C4-2B (cell line): ENCODE measurements at regions not wholly inside any gene's neighbourhood (a gene's known extent, or its start where the extent isn't known, plus 50 kb on each side); places are given as distances from the start of the nearest gene placed in this dataset.

Experiments used
- H3K27ac ChIP-seq: fragments of 450-650 bp; 2 replicates; pipeline ENCODE4 v1.5.1; 2017
- ZFX ChIP-seq: fragments of 450-650 bp; IDR thresholded peaks from 2 replicates; pipeline ENCODE4 v1.6.1; 2017
- TF ChIP-seq, protein P1 (sequence below): fragments of 450-650 bp; conservative IDR thresholded peaks from 2 replicates; pipeline ENCODE4 v1.5.1; 2017; ENCODE audit warnings: mild to moderate bottlenecking

DNA sequence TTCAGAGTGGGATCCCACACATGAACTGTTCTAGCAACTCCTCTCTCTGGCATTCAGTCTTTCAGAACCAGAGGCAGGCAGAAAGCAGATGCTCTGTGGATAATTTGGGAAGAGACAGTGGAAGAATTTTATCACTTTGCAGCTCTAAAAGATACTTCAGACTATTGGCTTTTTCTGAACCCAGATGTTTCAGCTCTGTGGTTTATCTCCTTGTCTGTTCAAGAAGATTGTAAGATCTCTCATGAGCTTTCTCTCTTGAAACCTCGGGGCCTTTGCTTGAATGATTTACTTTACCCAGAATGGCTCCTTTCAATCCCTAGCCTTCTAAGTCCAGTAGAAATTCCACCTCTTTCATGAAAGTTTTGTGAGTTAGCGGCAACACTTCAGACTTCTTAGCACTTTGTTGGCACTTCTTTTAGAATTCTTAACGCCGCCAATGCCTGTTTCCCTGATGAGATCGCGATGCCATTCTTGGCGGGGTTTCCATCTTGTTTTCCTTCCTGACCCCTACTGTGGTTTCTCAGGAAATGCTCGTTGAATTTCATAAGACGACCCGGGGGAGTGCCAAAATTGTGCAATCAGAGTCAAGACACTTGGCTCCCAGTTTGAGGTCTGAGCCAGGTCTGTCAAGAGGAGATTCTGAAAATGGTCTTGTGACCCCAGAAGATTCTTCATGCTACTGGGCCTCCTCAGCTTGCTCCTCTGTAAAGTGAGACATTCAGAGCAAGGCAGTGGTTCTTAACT is 107.0 kb upstream of the PRICKLE1 start:
- no peak overlapping the region for H3K27ac ChIP-seq
- TF ChIP-seq, protein P1, sequence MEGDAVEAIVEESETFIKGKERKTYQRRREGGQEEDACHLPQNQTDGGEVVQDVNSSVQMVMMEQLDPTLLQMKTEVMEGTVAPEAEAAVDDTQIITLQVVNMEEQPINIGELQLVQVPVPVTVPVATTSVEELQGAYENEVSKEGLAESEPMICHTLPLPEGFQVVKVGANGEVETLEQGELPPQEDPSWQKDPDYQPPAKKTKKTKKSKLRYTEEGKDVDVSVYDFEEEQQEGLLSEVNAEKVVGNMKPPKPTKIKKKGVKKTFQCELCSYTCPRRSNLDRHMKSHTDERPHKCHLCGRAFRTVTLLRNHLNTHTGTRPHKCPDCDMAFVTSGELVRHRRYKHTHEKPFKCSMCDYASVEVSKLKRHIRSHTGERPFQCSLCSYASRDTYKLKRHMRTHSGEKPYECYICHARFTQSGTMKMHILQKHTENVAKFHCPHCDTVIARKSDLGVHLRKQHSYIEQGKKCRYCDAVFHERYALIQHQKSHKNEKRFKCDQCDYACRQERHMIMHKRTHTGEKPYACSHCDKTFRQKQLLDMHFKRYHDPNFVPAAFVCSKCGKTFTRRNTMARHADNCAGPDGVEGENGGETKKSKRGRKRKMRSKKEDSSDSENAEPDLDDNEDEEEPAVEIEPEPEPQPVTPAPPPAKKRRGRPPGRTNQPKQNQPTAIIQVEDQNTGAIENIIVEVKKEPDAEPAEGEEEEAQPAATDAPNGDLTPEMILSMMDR: no peak
- TF ChIP-seq ZFX: no peak

DNA sequence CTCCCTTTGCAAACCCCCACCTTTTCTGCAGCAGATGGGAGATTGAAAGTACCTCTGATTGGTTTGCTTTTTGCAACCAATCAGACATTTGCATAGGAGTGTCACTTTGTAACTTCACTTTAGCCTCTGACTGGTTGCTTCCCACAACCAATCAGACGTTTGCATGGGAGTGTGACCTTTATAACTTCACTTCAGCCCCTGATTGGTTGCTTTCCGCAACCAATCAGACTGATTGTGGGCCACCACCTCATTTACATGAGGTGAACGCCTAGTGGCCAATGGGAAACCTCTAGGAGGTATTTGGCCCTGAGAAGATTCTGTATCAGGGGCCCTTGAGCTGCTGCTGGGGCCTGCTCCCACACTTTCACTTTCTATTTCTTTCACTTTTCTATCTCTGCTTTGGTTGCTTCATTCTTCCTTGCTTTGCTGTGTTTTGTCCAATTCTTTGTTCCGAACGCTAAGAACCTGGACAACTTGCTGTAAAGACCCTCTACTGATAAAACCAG is 106.0 kb upstream of the PRICKLE1 start:
- TF ChIP-seq ZFX: no peak
- TF ChIP-seq, protein P1: no peak

DNA sequence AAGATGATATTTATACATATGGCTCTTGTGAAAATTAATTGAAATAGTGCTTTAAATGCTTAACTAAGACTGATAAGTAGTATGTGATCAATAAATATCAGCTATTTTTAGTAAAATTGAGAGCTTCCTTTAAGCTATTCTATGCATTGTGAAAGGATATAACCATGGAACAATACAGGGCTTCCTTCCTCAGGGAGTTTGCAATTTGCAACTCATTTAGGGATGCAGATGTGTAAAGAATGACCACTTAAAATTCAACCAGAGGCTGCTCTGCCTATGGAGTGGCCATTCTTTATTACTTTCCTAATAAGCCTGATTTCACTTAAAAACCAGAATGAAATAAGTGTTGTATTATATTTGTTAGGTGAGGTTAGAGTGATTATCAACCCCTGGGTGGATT is 103.2 kb upstream of the PRICKLE1 start:
- TF ChIP-seq ZFX: no peak
- TF ChIP-seq, protein P1: no peak
- no peak overlapping the region for H3K27ac ChIP-seq

More for the DNA sequence above, 106.0 kb upstream of the PRICKLE1 start:
- no peak overlapping the region for H3K27ac ChIP-seq

DNA sequence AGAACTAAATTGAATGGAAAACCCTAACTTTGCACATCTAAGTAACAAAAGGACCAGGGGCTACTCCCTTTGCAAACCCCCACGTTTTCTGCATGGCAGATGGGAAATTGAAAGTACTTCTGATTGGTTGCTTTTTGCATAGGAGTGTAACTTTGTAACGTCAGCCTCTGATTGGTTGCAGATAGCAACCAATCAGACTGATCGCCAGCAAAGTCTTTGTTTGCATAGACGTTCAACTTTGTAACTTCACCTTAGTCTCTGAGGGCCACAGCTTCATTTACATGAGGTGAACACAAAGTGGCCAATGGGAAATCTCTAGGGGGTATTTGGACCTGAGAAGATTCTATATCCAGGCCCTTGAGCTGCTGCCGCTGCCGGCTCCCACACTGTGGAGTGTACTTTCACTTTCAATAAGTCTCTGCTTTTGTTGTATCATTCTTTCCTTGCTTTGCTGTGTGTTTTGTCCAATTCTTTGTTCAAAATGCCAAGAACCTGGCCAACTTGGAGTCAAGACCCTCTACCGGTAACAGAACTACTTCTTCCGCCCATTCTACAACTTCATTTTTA is 102.5 kb upstream of the PRICKLE1 start:
- H3K27ac ChIP-seq: no peak overlapping the region
- TF ChIP-seq ZFX: no peak
- TF ChIP-seq, protein P1: no peak

DNA sequence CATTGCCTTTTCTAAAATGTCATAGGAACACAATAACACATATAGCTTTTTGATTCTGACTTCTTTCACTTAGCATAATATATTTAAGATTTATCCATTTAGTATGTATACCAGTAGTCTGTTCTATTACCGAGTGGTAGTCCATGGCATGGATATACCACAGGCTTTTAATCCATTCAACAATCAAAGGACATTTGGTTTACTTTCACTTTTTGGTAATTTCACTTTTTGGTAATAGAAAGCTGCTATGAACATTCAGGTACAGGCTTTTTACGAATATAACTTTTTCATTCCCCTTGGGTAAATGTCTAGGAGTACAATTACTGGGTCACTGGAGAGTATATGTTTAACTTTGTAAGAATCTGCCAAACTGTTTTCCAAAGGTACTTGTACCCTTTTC is 100.7 kb upstream of the PRICKLE1 start:
- no peak overlapping the region for H3K27ac ChIP-seq
- no peak for TF ChIP-seq ZFX
- TF ChIP-seq, protein P1: no peak

DNA sequence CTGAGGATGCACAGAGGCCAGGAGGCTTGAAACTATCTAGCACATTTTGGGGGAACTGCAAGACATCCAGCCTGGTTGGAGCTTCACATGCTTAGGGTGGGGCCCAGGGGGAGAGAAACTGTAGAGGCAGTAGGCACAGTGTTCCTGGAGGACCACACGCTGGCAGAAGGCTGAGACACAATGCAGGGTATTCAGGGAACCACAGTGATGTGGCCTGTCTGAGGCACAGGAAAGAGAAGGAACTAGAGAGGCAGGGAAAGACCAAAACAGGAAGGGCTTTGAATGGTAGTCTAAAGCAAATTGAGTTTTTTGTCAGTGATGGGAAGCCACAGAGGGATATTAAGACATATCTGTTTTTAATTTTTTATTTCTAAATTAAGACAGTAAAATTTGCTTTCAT is 100.2 kb upstream of the PRICKLE1 start:
- no peak overlapping the region for H3K27ac ChIP-seq
- no peak for TF ChIP-seq ZFX
- TF ChIP-seq, protein P1: no peak

DNA sequence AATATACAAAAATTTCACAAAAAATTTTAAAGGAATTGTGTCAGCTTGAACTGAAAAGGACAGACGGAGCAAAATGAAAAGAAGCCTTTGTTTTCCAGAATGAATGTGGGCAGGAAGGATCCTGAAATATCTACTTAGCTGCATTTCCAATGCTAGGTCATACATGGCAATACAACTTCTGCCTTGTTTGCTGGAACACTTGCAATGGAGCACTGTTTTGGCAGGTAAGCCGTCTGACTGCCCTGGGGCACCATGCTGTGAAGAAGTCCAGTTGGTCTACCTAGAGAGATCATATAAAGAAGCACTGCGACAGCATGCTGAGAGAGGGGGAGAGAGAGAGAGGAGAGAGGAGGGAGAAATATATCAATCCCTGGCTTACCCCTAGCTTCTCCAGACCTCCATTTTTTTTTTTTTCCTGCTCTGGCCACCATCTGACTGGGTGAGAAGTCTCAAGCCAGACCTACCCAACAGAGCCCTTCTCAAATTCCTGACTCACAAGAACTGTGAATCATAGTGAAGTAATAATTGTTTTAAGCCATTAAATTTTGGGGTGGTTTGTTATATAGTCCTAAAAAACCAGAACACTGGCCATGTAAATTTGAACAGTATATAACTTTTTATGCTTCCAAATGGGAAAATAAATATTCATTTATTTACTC is 97.1 kb upstream of the PRICKLE1 start:
- TF ChIP-seq ZFX: no peak
- TF ChIP-seq, protein P1: no peak

More for the DNA sequence above, 97.1 kb upstream of the PRICKLE1 start:
- no peak overlapping the region for H3K27ac ChIP-seq
